GM21723 (cell line): ENCODE measurements at regions not wholly inside any gene's neighbourhood (a gene's known extent, or its start where the extent isn't known, plus 50 kb on each side); places are given as distances from the start of the nearest gene placed in this dataset.

Experiments used
- ATAC-seq: cut with Tn5 transposase; IDR thresholded peaks from one replicate; pipeline ENCODE4 v1.9.1; 2021; ENCODE audit warnings: mild to moderate bottlenecking, moderate library complexity; ENCODE audit not compliant: unreplicated experiment

DNA sequence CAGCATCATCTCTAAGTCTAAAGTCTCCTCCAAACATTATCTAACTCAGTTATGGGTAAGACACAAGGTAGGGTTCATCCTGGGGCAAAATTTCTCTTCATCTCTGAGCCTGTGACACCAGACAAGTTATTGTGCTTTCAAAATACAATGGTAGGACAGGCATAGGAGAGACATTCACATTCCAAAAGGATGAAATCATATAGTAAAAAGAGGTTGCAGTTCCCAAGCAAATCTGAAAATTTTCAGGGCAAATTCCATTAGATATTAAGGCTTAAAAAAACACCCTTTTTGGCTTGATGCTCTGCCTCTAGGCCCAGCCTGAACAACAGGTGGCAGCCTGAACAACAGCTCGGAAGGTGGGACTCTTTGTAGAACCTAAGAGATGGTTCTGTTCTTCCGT lies 448.3 kb upstream of the SLIT2 start:
- no peak for ATAC-seq

DNA sequence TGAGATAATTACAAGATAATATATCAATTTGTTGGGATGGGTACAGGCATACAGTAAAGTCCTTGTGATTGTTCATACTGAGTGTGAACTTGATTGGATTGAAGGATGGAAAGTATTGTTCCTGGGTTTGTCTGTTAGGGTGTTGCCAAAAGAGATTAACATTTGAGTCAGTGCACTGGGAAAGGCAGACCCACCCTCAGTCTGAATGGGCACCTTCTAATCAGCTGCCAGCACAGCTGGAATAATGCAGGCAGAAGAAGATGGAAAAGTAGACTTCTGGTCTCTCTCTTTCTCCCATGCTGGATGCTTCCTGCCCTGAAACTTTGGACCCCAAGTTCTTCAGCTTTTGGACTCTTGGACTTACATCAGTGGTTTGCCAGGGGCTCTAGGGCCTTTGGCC lies 457.9 kb upstream of the SLIT2 start:
- no peak for ATAC-seq

DNA sequence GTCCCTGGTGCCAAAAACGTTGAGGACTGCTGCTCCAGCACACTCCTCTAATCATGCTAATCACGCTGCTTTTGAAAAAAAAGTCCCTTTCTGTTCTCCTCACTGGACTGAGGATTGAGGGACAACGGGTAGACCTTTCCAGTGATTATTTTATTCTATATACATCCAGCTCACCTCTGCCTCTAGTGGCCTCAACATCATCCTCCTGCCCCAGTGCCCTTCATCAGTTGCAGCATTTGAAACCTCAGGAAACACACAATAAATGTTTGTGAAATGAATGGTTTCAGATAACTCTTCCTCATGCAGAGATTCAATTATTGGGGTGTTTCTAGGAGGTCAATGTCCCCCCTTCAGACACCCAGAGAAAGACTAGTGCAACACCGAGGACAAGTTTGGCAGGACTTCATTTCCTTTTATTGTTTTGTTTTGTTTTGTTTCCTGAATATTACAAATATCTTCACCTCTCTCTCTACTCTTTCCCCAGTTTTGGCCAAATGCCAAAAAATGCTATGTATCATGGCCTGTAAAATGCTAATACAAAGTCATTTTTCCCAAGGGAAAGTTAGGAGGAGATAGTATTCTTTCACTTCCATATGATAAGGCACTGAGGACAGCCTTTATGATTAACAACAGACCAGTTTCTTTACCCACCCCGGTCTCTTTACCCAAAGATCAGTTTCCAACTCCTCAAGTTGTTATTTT lies 460.1 kb upstream of the SLIT2 start:
- no peak for ATAC-seq

DNA sequence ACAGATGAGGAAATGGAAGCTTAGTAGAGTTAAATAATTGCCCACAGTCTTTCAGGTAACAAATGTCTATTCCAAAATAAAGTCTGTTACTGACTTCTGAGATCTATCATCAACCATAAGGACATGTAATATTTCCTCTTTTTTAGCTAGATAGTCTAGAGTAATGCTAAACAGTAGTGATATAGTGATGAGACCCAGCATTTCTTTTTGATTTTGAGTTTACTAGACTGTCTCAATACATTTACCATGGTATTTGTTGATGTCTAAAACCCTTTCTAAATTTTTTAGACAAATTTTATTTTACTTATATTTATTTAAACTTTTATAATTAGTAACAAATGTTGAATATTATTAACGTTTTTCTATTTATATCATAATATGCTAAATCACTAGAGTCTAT lies 465.1 kb upstream of the SLIT2 start:
- ATAC-seq: no peak

DNA sequence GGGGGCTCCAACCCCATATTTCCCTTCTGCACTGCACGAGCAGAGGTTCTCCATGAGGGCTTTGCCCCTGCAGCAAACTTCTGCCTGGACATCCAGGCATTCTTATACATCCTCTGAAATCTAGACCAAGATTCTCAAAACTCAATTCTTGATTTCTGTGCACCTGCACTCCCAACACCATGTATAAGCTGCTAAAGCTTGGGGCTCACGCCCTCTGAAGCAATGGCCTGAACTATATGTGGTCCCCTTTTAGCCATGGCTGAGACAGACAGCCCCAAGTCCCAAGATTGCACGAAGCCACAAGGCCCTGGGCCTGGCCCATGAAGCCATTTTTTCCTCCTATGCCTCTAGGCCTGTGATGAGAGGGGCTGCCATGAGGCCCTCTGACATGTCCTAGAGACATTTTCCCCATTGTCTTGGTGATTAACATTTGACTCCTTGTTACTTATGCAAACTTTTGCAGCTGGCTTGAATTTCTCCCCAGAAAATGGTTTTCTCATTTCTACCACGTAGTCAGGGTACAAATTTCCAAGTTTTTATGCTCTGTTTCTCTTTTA lies 468.0 kb upstream of the SLIT2 start:
- ATAC-seq: no peak

DNA sequence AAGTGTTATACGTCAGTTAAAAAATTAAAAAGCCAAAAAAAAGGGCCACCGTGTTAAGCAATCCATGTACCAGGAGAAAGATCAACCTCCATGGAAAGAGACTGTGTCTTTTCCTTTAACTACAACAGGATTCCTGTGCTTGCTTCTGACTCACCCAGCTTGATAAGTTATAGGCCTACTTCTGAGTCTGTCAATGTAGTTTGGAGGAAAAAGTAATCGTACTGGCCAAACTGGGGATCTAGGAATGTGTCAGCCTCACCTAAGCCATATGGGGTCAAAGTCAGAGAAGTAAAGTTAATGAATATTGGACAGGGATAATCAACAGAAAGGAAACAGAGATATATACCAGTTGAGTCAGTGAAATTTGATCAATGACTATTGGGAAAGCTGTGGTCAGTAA lies 470.8 kb upstream of the SLIT2 start:
- no peak for ATAC-seq

DNA sequence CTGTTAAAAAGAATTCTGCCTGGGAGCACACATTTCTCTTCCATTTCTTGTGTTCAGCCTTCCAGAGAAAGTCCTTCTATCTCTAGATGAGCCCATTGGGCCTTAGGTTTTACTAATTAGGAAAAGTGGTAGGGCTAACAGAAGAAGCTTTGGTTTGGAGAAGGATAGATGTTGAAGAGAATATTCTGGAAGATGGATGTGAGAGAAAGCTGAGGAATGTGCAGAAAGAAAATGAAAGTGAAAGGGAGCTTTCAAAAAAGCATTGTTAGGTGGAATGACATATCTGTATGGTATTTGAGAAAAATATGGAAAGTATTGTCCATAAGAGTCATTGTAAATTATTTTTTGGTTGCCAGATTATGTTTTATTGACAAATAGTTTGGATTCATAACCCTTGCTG lies 474.8 kb upstream of the SLIT2 start:
- no peak for ATAC-seq

DNA sequence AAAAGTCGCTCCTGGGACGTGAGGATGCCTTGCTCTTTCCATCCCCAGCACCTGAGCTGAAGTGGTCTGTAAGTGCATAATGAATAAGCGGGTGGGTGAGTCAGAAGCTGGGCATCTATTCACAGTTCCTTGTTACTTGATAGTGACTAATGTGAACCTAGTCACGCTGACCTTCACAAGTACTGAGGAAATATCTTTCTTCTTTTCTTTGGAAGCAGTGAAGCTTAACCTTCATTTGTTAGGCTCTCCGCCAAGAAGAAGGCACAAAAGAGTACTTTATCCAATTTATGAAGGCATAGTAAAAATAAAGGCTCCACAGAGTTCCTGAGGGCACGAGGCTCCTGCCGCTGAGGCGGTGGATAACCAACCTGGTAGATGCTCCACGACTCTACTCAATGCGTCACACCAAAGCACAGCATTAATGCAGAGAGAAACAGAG lies 475.7 kb upstream of the SLIT2 start:
- ATAC-seq: no peak

DNA sequence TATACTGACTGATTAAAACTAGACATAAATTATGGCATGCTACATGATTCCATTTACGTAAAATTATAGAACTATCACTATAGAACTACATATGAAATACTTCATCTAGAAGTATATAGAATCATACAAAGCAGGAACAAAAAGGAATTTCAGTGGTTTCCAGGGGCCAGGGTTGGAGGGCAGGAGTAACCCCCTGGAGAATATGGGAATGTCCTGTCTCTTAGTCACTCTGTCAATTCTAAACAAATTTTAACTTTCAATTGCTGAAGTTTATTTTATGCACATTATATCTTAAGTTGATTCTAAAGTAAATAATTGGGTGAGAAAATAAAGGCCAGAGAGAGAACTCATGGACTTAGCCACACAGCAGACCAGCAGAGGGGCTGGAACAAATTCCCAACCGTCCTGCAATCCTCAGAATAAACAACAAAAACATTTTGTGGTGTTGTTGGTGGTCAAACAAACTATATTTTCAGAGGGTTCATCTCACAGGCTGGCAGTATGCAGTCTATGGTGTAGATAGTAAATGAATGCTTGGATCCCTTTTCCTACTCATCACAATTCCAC lies 476.9 kb upstream of the SLIT2 start:
- ATAC-seq: no peak

DNA sequence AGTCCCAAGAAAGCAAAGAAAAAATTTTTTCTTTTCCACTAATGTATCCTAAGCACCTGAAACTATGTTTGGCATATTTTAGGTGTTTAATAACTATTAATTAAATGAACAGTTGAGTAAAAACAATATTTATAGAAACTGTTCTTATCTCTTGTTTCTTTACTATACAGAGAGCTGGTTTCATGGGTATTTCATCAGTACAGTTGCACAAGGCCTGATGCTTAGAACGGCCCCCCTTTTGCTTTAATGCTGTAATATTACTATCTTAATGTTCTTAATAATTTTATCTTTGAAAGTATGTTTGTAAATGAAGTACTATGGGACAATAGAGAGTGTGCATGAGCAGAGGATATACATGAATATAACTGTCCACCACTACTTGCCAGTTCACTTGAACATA lies 479.1 kb upstream of the SLIT2 start:
- no peak for ATAC-seq

DNA sequence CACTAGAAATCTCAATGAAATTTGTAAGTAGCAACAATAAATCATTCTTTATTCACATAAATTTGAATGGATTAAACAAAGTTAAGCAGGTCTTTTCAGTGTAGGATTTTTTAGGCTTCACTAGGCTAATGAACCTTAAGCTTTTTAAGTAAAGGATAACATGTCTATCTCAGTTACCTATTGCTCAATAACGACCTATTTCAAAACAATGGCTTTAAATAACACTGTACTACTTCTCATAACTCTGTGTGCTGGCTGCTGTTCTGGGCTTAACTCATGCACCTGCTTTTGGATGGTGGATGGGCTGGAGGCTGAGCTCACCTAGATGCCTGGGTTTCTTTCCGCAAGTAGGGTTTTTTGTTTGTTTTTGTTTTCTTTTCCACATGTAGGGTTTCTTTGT lies 495.0 kb upstream of the SLIT2 start:
- no peak for ATAC-seq

DNA sequence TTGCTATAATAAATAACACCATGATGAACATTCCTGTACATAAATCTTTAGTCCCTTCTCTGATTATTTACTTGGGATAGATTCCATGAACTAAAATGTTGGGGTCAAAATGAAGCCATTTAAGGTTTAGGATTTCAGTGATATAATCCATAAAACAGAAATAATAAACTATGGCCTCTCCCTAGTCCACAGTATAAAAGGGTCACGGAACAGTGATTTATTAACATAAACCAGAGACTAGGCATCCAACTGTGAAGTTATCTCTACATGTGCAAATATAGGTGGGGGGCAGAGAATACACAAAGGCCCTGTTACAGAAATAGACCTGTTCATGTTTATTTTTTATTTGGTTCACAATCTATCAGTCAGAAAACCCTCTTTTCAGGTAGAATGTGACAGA lies 499.1 kb upstream of the SLIT2 start:
- no peak for ATAC-seq

DNA sequence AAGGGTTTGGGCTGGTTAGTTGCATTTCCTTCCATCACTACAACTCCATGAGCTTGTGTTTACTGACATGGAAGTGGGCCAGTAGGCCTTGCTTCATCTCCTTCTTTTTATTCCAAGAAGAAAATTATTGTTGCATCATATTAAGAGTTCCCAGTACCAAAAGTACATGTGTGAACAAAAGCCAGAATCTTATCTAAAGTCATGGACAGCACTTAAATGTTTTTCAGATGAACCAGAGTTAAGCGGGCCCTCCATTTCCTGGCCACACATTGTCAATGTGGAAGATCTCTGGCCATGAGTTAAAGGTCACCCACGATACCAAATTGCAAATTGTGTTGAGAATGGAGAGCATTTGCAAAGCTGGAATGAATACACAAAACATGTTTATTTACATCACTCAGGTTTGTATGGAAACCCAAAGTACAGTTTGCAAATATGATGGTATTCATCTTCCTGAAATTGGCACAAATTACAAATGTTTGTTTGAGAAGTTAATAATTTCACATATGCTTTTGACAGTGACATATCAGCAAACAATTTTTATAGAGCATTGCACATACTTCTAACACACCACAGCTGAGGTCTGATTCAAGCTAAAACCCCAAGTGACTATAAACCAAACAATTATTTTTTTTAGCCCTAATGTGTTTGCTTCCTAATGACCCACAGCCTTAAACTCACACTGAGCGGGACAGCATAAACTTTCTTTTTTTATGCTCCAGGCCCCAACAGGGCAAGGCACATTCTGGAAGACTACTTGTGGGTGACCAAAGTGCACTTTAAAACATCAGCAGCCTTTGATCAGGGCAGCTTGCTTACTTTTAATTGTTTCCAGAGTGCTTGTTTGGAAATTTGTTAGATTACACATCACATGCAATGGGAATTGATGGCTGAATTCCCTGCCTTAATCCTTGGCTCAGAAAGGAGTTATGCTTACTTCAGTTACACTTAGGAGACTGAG lies 502.9 kb upstream of the SLIT2 start:
- no peak for ATAC-seq

DNA sequence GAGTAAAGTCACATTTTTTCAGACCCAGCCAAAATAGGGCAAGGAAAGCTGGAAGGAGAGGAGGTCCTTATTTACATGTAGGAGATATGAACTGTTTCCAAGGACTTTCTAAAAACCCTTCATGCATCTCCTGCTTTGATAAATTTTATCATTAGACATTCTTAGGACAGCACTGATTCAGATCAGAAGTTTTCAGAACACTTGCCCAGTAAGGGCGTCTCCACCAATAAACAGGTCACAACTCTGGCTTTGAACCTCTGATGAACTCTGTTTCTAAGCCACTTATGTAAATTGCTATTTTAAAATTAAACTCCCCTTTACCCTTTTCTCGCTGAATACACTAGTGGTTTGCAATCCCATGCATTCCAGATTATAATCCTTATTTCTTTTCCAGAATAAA lies 505.3 kb upstream of the SLIT2 start:
- ATAC-seq: no peak

DNA sequence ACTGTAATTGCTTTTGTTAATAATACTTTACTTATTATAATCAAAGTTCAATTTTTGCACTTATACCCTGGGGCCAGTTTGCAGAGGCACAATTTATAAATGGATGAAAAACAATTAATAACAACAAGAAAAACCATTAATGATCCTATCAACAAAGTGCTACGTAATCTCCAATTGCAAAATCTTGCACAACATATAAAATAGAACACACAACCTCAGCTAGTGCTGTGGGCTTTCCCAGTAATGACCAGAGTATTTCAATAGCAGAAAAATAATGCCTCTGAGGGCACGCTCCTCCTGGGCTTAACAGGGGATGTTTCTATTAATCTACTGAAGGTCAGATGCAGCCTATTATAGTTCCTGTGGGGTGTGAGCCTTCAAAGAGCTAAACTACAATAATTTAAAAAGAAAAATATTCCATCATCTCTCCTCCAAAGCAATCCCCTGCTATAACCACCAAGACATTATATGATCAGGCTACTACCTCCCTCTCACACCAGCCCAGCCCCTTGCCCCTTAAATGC lies 508.5 kb upstream of the SLIT2 start:
- no peak for ATAC-seq

DNA sequence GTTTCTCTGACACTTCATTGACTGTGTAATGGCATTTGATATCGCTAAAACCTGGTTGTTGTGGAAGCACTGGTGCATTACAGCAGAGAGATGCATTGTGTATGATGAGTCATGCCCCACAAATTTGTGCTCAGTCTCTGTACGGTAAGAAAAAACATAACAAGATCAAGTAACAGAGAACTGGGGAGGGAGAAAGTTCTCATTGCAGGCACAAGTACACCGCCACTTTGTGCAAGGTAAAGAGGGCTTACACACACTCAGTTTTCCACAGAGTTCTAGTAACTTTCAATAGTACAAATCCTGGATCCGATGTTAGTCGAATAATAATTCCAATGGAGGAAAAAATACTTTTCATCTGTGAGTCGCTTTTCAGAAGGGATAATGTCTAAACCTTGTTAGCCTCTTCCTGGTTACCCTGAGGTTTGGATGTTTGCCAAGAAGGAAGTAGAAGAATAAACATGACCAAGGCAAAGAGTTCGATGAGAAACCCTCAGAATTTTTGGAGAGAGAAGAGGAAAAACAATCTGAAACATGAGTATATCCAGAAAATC lies 512.5 kb upstream of the SLIT2 start:
- no peak for ATAC-seq

DNA sequence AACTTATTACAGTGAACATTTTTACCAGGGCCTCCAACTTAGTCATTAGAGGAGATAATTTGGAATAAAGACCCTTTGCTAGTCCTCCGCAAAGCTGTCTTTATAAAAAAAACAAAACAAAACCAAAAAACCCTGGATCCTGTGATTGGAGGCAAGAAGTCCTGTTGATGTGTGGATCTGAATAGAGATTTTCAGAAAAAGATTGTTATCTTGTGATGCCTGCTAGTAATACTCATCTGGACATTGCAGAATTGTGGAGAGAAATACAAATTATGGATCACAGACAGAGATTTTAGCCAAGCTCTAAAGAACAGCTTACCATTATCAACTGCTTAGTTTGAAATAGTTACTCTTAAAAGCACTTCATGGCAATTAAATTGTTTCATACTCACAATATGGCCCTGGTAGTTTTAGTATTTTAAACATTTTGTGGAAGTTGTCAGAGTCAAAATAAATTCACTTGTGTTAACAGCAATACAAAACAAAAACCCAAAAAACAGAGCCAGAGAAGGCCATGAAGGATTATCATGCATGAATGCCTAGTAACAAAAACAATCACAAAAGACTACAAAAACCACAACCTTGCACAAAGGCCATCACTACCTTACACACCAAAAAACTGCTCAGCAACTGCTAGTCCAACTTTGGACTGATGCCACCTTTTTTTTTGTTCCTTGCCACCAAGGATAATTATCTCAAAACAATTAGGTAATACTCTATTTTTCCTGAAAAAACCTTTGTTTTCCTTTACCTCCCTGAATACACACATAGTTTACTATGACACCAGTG lies 514.5 kb upstream of the SLIT2 start:
- ATAC-seq: no peak

DNA sequence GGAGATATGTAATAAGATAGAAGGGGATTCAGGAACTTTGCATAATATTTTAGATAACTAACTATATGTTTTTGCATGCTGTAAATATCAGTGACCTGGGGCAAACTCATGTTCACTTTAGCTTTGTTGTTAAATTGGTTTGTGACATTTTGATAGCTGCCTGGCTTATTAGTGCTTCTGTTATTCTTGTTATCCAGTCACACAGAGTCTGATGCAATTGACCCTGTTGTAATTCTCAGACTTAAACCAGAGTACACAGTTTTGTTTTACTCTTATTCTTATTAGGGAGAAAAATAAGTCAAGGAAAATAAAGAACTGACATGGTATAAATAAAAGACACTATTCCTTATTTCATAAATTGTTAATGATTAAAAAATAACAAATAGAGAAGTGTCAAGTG lies 516.7 kb upstream of the SLIT2 start:
- no peak for ATAC-seq

DNA sequence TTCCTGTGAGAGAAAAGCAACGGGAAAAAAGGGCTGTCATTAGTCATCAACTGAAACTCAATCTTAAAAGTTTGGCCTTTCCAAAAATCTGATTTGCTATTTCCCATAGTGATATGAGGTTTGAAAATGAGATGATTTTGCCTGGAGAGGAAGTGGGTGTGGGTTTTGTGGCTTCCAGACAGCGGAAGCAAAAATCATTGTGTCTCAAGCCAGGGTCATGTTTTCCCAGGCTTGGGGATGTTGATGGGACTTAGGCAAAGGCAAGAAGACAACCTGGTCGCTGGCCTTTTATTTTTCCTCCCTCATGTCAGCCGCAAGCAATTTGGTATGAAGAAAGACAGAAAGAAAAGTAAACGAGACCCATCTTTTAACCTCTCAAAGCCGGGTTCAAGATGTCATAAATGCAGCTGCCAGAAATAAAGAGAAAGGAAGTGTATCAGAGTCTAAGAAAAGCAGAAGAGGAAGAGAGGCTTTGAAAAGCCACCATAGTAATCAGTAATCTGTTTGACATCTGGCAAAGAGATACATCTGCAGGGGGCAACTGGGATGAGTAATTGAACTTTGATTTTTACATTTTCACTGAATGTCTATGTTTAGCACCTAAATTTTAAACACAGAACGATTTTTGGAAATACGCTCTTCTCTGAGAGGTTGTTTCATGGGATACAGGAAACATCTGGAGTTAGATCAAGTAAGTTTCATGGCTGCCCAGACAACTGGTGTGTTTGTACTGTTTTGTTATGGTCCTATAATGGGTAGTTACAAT lies 521.6 kb upstream of the SLIT2 start:
- ATAC-seq: no peak

DNA sequence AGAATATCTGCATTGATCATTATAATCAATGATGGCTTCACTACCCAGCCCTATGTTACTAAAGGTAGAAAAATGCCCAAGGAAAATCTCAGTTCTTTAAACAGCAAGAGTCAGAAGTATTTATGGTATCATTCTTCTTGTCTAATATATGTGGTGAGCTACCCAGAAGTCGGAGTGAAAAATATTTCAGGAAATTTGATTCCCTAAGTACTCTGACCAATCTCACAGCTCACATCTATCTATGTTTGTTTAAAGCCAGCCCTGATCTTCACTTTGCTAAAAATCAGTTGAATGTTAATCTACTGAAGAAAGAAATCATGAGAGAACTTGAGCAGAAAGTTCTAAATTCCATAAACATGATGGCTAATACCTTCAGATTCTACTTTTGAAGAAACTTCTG lies 522.9 kb upstream of the SLIT2 start:
- ATAC-seq: no peak
